Neural cell (in vitro differentiated cells): ENCODE measurements at regions not wholly inside any gene's neighbourhood (a gene's known extent, or its start where the extent isn't known, plus 50 kb on each side); places are given as distances from the start of the nearest gene placed in this dataset.

Experiments used
- EP300 ChIP-seq: fragments of 450-650 bp; conservative IDR thresholded peaks from 2 replicates; pipeline ENCODE4 v1.6.1; 2014; ENCODE audit warnings: antibody characterized with exemption, mild to moderate bottlenecking, moderate library complexity; ENCODE audit not compliant: poor library complexity, severe bottlenecking
- EZH2 ChIP-seq: fragments of 200-600, 300-800 bp; shearing (Covaris generic), sonication (generic); IDR thresholded peaks from 2 replicates; pipeline ENCODE4 v1.6.1; 2014; ENCODE audit warnings: antibody characterized with exemption, low read length, borderline replicate concordance, mild to moderate bottlenecking; ENCODE audit not compliant: insufficient read depth, poor library complexity, severe bottlenecking
- POLR2AphosphoS5 ChIP-seq: IDR thresholded peaks from 2 replicates; pipeline ENCODE4 v1.6.1; 2012

GRCh38 chr15:29550834-29551465 is 271.3 kb downstream of the TJP1 start:
- TF ChIP-seq EP300 (no peak), EZH2 (no peak), POLR2AphosphoS5 (no peak)
